ENCODE measurements at regions not wholly inside any gene's neighbourhood (a gene's known extent, or its start where the extent isn't known, plus 50 kb on each side); places are given as distances from the start of the nearest gene placed in this dataset.

DNA sequence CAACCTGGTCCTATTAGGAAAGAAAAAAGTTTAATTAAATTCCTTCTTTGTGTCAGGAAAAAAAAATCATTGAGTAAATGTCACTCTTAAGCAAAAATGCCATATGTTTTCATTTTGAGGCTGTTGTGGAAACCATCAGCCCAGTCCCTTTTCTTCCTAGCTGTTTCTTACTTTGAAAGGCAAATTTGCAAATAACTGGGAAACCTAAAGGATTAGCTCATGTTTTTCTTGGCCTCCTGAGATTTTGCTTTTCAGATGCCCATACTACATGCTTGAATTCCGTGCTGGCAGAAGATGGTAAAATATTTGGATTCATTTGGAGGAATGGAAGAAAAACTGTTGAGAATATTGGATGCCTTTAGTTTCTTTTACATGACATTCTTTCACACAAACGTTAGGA lies 182.1 kb upstream of the ADAMTS5 start:
- BruUV-seq (replicated peaks): no TSS peak
- H3K9me3 ChIP-seq (ENCODE audit: control insufficient read depth, insufficient read depth, low read depth, low read length): no peaks in the 10 kb centered on the region
- no peaks in the 10 kb centered on the region for H3K4me1 ChIP-seq (ENCODE audit: control insufficient read depth, insufficient read depth, low read length)
- CTCF ChIA-PET: no interaction called here
- H3K36me3 ChIP-seq (ENCODE audit: control insufficient read depth, insufficient read depth, low read length): no peaks in the 10 kb centered on the region
- no peak overlapping the region for H3K4me3 ChIP-seq (ENCODE audit: low read depth in 2 of 2, low read length in 2 of 2)
- no peak for TF ChIP-seq SIN3A (IDR thresholded peaks at IDR 0.05; ENCODE audit: borderline replicate concordance, insufficient read depth, low read depth, low read length)
- TF ChIP-seq POLR2AphosphoS5 (IDR thresholded peaks at IDR 0.05; ENCODE audit: low read depth, low read length): no peak
- TF ChIP-seq, protein P1, sequence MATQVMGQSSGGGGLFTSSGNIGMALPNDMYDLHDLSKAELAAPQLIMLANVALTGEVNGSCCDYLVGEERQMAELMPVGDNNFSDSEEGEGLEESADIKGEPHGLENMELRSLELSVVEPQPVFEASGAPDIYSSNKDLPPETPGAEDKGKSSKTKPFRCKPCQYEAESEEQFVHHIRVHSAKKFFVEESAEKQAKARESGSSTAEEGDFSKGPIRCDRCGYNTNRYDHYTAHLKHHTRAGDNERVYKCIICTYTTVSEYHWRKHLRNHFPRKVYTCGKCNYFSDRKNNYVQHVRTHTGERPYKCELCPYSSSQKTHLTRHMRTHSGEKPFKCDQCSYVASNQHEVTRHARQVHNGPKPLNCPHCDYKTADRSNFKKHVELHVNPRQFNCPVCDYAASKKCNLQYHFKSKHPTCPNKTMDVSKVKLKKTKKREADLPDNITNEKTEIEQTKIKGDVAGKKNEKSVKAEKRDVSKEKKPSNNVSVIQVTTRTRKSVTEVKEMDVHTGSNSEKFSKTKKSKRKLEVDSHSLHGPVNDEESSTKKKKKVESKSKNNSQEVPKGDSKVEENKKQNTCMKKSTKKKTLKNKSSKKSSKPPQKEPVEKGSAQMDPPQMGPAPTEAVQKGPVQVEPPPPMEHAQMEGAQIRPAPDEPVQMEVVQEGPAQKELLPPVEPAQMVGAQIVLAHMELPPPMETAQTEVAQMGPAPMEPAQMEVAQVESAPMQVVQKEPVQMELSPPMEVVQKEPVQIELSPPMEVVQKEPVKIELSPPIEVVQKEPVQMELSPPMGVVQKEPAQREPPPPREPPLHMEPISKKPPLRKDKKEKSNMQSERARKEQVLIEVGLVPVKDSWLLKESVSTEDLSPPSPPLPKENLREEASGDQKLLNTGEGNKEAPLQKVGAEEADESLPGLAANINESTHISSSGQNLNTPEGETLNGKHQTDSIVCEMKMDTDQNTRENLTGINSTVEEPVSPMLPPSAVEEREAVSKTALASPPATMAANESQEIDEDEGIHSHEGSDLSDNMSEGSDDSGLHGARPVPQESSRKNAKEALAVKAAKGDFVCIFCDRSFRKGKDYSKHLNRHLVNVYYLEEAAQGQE (IDR thresholded peaks at IDR 0.05; ENCODE audit: insufficient read depth in 1 of 2, low read depth in 2 of 2, low read length in 1 of 2): no peak
- TF ChIP-seq, protein P2, sequence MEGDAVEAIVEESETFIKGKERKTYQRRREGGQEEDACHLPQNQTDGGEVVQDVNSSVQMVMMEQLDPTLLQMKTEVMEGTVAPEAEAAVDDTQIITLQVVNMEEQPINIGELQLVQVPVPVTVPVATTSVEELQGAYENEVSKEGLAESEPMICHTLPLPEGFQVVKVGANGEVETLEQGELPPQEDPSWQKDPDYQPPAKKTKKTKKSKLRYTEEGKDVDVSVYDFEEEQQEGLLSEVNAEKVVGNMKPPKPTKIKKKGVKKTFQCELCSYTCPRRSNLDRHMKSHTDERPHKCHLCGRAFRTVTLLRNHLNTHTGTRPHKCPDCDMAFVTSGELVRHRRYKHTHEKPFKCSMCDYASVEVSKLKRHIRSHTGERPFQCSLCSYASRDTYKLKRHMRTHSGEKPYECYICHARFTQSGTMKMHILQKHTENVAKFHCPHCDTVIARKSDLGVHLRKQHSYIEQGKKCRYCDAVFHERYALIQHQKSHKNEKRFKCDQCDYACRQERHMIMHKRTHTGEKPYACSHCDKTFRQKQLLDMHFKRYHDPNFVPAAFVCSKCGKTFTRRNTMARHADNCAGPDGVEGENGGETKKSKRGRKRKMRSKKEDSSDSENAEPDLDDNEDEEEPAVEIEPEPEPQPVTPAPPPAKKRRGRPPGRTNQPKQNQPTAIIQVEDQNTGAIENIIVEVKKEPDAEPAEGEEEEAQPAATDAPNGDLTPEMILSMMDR (IDR thresholded peaks at IDR 0.05): no peak
- TF ChIP-seq TCF7L2 (IDR thresholded peaks at IDR 0.05; ENCODE audit: low read depth, low read length): no peak
- H3K27me3 ChIP-seq (ENCODE audit: control insufficient read depth, insufficient read depth, low read length): no peaks in the 10 kb centered on the region
- intact Hi-C loops (cut with micrococcal nuclease; ENCODE audit: unreplicated experiment): no loop called here
- ATAC-seq: no peak
- no peak for DNase-seq (ENCODE audit: low read depth, low spot score)
- H3K27ac ChIP-seq (ENCODE audit: low read length): no peak overlapping the region
- POLR2A ChIA-PET: no interaction called here
- in situ Hi-C loops (cut with HindIII; ENCODE audit: low pct_unique_long_range_greater_than_20kb, low sequenced_read_pairs): no loop called here

DNA sequence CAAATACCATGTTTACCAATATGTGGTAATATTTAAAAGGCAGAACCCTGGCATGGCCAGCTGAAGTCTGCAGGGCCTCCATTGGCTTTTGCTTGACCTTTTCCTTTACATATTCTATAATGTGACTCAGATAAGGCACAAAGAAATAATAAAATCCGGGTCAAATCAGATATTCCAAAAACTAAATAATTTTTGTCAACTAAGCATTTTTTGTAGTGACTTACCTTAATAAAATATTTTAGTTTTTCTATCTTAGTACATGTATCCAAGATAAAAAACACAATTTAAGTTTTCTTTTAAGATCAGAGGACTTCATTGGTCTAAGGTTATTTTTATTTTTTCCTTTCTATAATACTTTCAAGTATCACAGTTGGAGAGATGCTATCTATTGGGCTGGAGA lies 179.4 kb upstream of the ADAMTS5 start:
- intact Hi-C loops (cut with micrococcal nuclease; ENCODE audit: unreplicated experiment) (no loop called here), in situ Hi-C loops (cut with HindIII; ENCODE audit: low pct_unique_long_range_greater_than_20kb, low sequenced_read_pairs) (no loop called here)
- ChIA-PET POLR2A (no interaction called here), CTCF (no interaction called here)
- ATAC-seq: no peak
- no peak for DNase-seq (ENCODE audit: low read depth, low spot score)
- no peaks in the 10 kb centered on the region for H3K27me3 ChIP-seq (ENCODE audit: control insufficient read depth, insufficient read depth, low read length)
- no peak for TF ChIP-seq TCF7L2 (IDR thresholded peaks at IDR 0.05; ENCODE audit: low read depth, low read length)
- H3K9me3 ChIP-seq (ENCODE audit: control insufficient read depth, insufficient read depth, low read depth, low read length): no peaks in the 10 kb centered on the region
- no TSS peak for BruUV-seq (replicated peaks)
- H3K27ac ChIP-seq (ENCODE audit: low read length): no peak overlapping the region
- H3K36me3 ChIP-seq (ENCODE audit: control insufficient read depth, insufficient read depth, low read length): no peaks in the 10 kb centered on the region
- no peaks in the 10 kb centered on the region for H3K4me1 ChIP-seq (ENCODE audit: control insufficient read depth, insufficient read depth, low read length)
- no peak overlapping the region for H3K4me3 ChIP-seq (ENCODE audit: low read depth in 2 of 2, low read length in 2 of 2)

DNA sequence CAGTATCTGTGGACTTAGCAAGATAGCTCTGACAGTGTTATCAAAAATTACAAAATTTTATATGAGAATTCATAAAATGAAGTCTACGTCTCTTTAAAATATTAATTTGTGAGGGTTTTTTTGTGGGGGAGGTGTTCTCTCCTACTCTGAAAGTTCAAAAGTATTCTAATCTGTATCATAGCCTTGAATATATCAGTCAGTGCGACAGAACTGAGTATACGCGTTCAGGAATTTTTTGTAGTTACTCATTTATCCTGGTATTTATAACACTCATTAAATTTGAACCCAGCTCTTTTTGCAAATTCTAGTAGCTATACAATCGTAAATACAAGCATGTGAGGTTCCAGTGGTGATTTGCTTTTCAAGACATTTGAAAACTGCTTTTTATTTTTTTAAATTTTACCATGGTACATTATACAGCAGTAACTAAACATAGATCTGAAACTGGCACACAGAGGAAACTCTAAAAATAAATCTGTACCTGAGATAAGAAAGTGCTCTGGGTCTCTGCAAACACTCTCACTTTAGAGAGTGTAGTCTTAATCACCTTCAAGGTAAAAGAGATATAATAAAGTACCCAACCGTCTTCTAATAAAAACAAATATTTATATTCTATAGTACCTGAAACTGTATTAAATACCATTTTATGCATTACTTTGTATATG lies 178.4 kb upstream of the ADAMTS5 start:
- CTCF ChIA-PET: no interaction called here
- intact Hi-C loops (cut with micrococcal nuclease; ENCODE audit: unreplicated experiment) (no loop called here), in situ Hi-C loops (cut with HindIII; ENCODE audit: low pct_unique_long_range_greater_than_20kb, low sequenced_read_pairs) (no loop called here)
- no peak for TF ChIP-seq POLR2AphosphoS5 (IDR thresholded peaks at IDR 0.05; ENCODE audit: low read depth, low read length)
- TF ChIP-seq, protein P2 (IDR thresholded peaks at IDR 0.05): no peak
- no peak for TF ChIP-seq SIN3A (IDR thresholded peaks at IDR 0.05; ENCODE audit: borderline replicate concordance, insufficient read depth, low read depth, low read length)
- POLR2A ChIA-PET: no interaction called here
- H3K36me3 ChIP-seq (ENCODE audit: control insufficient read depth, insufficient read depth, low read length): no peaks in the 10 kb centered on the region
- no peaks in the 10 kb centered on the region for H3K27me3 ChIP-seq (ENCODE audit: control insufficient read depth, insufficient read depth, low read length)
- H3K27ac ChIP-seq (ENCODE audit: low read length): no peak overlapping the region
- no TSS peak for BruUV-seq (replicated peaks)
- no peak for ATAC-seq
- no peaks in the 10 kb centered on the region for H3K9me3 ChIP-seq (ENCODE audit: control insufficient read depth, insufficient read depth, low read depth, low read length)
- H3K4me3 ChIP-seq (ENCODE audit: low read depth in 2 of 2, low read length in 2 of 2): no peak overlapping the region
- H3K4me1 ChIP-seq (ENCODE audit: control insufficient read depth, insufficient read depth, low read length): no peaks in the 10 kb centered on the region
- no peak for DNase-seq (ENCODE audit: low read depth, low spot score)
